ENCODE measurements at regions not wholly inside any gene's neighbourhood (a gene's known extent, or its start where the extent isn't known, plus 50 kb on each side); places are given as distances from the start of the nearest gene placed in this dataset.

DNA sequence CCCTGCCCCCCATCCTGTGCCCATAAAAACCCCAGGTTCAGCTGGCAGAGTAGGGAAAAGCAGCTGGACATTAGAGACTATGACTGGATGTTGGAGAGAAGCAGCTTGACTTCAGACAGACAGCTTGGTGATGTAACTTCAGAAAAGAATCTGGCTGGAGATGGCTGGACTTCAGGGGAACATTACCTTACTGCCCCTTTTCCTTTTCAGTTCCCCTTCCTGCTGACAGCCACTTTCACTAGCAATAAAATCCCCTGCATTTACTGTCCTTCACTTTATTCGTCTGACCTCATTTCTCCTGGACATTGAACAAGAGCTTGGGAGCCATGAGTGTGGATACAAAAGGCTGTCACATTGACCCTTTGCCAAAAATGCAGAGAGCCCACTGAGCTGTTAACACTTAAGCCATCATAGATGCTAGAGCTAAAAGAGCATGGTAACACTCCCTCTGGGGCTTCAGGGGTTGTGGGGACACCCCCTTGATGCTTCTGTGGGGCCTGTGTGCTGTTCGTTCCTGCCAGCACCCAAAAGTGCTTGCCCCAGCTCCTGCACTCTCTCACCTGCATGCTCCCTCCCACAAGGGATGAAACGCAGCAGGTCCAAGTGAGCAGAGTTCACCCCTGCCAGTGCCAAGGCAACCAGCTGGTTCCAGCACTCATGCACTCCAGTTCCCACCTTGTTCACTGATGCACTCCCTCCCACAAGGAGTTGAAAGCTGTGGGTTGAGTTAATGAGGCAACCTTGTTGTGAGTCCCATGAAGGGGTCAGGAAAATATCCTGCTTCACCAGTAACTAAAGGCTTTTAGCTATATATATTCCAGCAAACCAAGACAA is 263.8 kb upstream of the NDST3 start:
- no peak overlapping the region for H3K18ac ChIP-seq (ENCODE audit: insufficient read length, low read depth, low read length)
- no peaks in the 10 kb centered on the region for H3K27me3 ChIP-seq (ENCODE audit: insufficient read depth, low read length)
- H2BK120ac ChIP-seq (ENCODE audit: low read depth, low read length, poor library complexity, severe bottlenecking): no peak overlapping the region
- no peak overlapping the region for H3K4me2 ChIP-seq (ENCODE audit: insufficient read depth, insufficient read length, low read length)
- H4K5ac ChIP-seq (ENCODE audit: insufficient read length, low read depth, low read length): no peak overlapping the region
- no peak overlapping the region for H2BK15ac ChIP-seq (ENCODE audit: low read depth, low read length)
- peaks cover 0 to 1% (median 0%) of the 10 kb centered on the region in 3 experiments; a peak in 1 of 7 replicates for H3K36me3 Mint-ChIP-seq (ENCODE audit: insufficient read depth in 1 of 3, low read depth in 3 of 3)
- no peak overlapping the region for H3K23ac ChIP-seq (ENCODE audit: insufficient read length, low read depth, low read length)
- TF ChIP-seq, protein P1, sequence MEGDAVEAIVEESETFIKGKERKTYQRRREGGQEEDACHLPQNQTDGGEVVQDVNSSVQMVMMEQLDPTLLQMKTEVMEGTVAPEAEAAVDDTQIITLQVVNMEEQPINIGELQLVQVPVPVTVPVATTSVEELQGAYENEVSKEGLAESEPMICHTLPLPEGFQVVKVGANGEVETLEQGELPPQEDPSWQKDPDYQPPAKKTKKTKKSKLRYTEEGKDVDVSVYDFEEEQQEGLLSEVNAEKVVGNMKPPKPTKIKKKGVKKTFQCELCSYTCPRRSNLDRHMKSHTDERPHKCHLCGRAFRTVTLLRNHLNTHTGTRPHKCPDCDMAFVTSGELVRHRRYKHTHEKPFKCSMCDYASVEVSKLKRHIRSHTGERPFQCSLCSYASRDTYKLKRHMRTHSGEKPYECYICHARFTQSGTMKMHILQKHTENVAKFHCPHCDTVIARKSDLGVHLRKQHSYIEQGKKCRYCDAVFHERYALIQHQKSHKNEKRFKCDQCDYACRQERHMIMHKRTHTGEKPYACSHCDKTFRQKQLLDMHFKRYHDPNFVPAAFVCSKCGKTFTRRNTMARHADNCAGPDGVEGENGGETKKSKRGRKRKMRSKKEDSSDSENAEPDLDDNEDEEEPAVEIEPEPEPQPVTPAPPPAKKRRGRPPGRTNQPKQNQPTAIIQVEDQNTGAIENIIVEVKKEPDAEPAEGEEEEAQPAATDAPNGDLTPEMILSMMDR (conservative IDR thresholded peaks at IDR 0.05): no peak
- no peak overlapping the region for H2BK5ac ChIP-seq (ENCODE audit: insufficient read length, low read length)
- WGBS (ENCODE audit: extremely low coverage, insufficient read length, low lambda C conversion rate): no CpG with 5 or more reads among the region's 3 CpGs
- H3K27me3 Mint-ChIP-seq (ENCODE audit: low read depth): no peaks in the 10 kb centered on the region
- no peaks in the 10 kb centered on the region; the same call in 1 of the 2 replicates for H3K4me1 ChIP-seq (ENCODE audit: insufficient read depth, low read length)
- no peak overlapping the region for H2AFZ ChIP-seq (ENCODE audit: low read length)
- no peak overlapping the region for H3K4ac ChIP-seq (ENCODE audit: low read depth, low read length)
- H4K91ac ChIP-seq (ENCODE audit: insufficient read length, low read depth, low read length): no peak overlapping the region
- DNase-seq: no peak
- no peak overlapping the region for H2AK5ac ChIP-seq (ENCODE audit: insufficient read length, low read length)
- H3K9me3 Mint-ChIP-seq: no peaks in the 10 kb centered on the region; a peak in 1 of 5 replicates
- H3K27ac Mint-ChIP-seq: no peak overlapping the region
- no peaks in the 10 kb centered on the region for H4K20me1 ChIP-seq (ENCODE audit: control insufficient read depth, insufficient read depth, insufficient read length)
- no peak overlapping the region for H3K27ac ChIP-seq (ENCODE audit: insufficient read length, low read depth, low read length)
- no peak overlapping the region for H2BK12ac ChIP-seq (ENCODE audit: insufficient read length, low read depth, low read length)
- no peak overlapping the region for H3K14ac ChIP-seq (ENCODE audit: insufficient read depth, low read length)
- H3K79me1 ChIP-seq (ENCODE audit: insufficient read depth, low read depth, low read length, poor library complexity, severe bottlenecking): no peaks in the 10 kb centered on the region
- no peaks in the 10 kb centered on the region for H3K23me2 ChIP-seq (ENCODE audit: insufficient read length, low read depth, low read length, poor library complexity, severe bottlenecking)
- H3T11ph ChIP-seq (ENCODE audit: low read length): no peak overlapping the region
- no peak overlapping the region for H3K4me3 Mint-ChIP-seq
- no peaks in the 10 kb centered on the region for H3K9me3 ChIP-seq (ENCODE audit: control insufficient read depth, low read depth, low read length)
- no peaks in the 10 kb centered on the region for H3K79me2 ChIP-seq (ENCODE audit: insufficient read depth, low read length)
- H3K56ac ChIP-seq (ENCODE audit: insufficient read length, low read depth, low read length): no peak overlapping the region
- H2BK20ac ChIP-seq (ENCODE audit: low read depth, low read length, poor library complexity, severe bottlenecking): no peak overlapping the region
- no peak overlapping the region for H3K9ac ChIP-seq (ENCODE audit: extremely low read depth, insufficient read length, low read length)
- H4K8ac ChIP-seq (replicated peaks; ENCODE audit: insufficient read length, low read depth, low read length): no peak overlapping the region
- peaks cover 2 to 5% of the 10 kb centered on the region in 2 experiments; a peak in 2 of 4 replicates for H3K4me1 Mint-ChIP-seq

Data from H9 (cell line).